IPS-18c (cell line): ENCODE measurements at regions not wholly inside any gene's neighbourhood (a gene's known extent, or its start where the extent isn't known, plus 50 kb on each side); places are given as distances from the start of the nearest gene placed in this dataset.

ENCODE experiments used
- H3K4me3 ChIP-seq: 2 replicates; pipeline ENCODE4 v1.7.0; 2013; ENCODE audit warnings: low read depth, mild to moderate bottlenecking, low read length, moderate library complexity; ENCODE audit not compliant: insufficient read depth
- H3K9me3 ChIP-seq: one replicate; pipeline ENCODE4 v1.6.1; 2013; ENCODE audit warnings: mild to moderate bottlenecking, low read length, moderate library complexity; ENCODE audit not compliant: control insufficient read depth, insufficient read depth

- Histone ChIP-seq H3K4me3 (no peak overlapping the region), H3K9me3 (no peaks in the 10 kb centered on the region)
Observed at GRCh38 chr5:124924729-124925128, 178.3 kb upstream of the ZNF608 start.

- Histone ChIP-seq H3K4me3 (no peak overlapping the region), H3K9me3 (no peaks in the 10 kb centered on the region)
Observed at GRCh38 chr5:124927735-124928134, 181.3 kb upstream of the ZNF608 start.

- Histone ChIP-seq H3K4me3 (no peak overlapping the region), H3K9me3 (no peaks in the 10 kb centered on the region)
Observed at GRCh38 chr5:124929000-124929399, 182.6 kb upstream of the ZNF608 start.

GRCh38 chr5:124932791-124933600, 186.6 kb upstream of the ZNF608 start:
- H3K9me3 ChIP-seq = no peaks in the 10 kb centered on the region
- no peak overlapping the region for H3K4me3 ChIP-seq

- Histone ChIP-seq H3K9me3 (no peaks in the 10 kb centered on the region), H3K4me3 (no peak overlapping the region)
Observed at GRCh38 chr5:124935065-124935464, 188.6 kb upstream of the ZNF608 start.

GRCh38 chr5:124936626-124936933, 190.1 kb upstream of the ZNF608 start:
- Histone ChIP-seq H3K4me3 (no peak overlapping the region), H3K9me3 (no peaks in the 10 kb centered on the region)

- Histone ChIP-seq H3K9me3 (no peaks in the 10 kb centered on the region), H3K4me3 (no peak overlapping the region)
Observed at GRCh38 chr5:124941051-124942049, 194.9 kb upstream of the ZNF608 start.

GRCh38 chr5:124948062-124948753, 201.8 kb upstream of the ZNF608 start:
- H3K9me3 ChIP-seq = no peaks in the 10 kb centered on the region

GRCh38 chr5:124948754-124949275, 202.4 kb upstream of the ZNF608 start:
- H3K4me3 ChIP-seq = no peak overlapping the region
- no peaks in the 10 kb centered on the region for H3K9me3 ChIP-seq

More at GRCh38 chr5:124948062-124948753, 201.8 kb upstream of the ZNF608 start:
- no peak overlapping the region for H3K4me3 ChIP-seq

- no peak overlapping the region for H3K4me3 ChIP-seq
- H3K9me3 ChIP-seq = no peaks in the 10 kb centered on the region
Observed at GRCh38 chr5:124949862-124950261, 203.4 kb upstream of the ZNF608 start.

GRCh38 chr5:124951105-124951504, 204.7 kb upstream of the ZNF608 start:
- Histone ChIP-seq H3K4me3 (no peak overlapping the region), H3K9me3 (no peaks in the 10 kb centered on the region)

GRCh38 chr5:124951661-124952060, 205.2 kb upstream of the ZNF608 start:
- H3K4me3 ChIP-seq = no peak overlapping the region
- no peaks in the 10 kb centered on the region for H3K9me3 ChIP-seq

GRCh38 chr5:124952079-124952478, 205.6 kb upstream of the ZNF608 start:
- no peaks in the 10 kb centered on the region for H3K9me3 ChIP-seq
- no peak overlapping the region for H3K4me3 ChIP-seq

GRCh38 chr5:124952566-124952965, 206.1 kb upstream of the ZNF608 start:
- Histone ChIP-seq H3K9me3 (no peaks in the 10 kb centered on the region), H3K4me3 (no peak overlapping the region)

- H3K9me3 ChIP-seq = no peaks in the 10 kb centered on the region
- no peak overlapping the region for H3K4me3 ChIP-seq
Observed at GRCh38 chr5:124954784-124955183, 208.3 kb upstream of the ZNF608 start.

- Histone ChIP-seq H3K9me3 (no peaks in the 10 kb centered on the region), H3K4me3 (no peak overlapping the region)
Observed at GRCh38 chr5:124956471-124957029, 210.1 kb upstream of the ZNF608 start.

- Histone ChIP-seq H3K9me3 (no peaks in the 10 kb centered on the region), H3K4me3 (no peak overlapping the region)
Observed at GRCh38 chr5:124957063-124957462, 210.6 kb upstream of the ZNF608 start.
